B cell (primary cell): ENCODE measurements at regions not wholly inside any gene's neighbourhood (a gene's known extent, or its start where the extent isn't known, plus 50 kb on each side); places are given as distances from the start of the nearest gene placed in this dataset.

Source experiments
- ATAC-seq: fragments of 200-7000 bp; cut with Tn5 transposase; one replicate; pipeline ENCODE4 v1.10.0; 2021; ENCODE audit warnings: low read depth, mild to moderate bottlenecking, moderate number of reproducible peaks, moderate library complexity
- CTCF ChIA-PET: fragments of 350-600 bp; sonication (Branson Sonifier 250); formaldehyde crosslinking; loops from one replicate; lab custom pipeline; 2021; ENCODE audit warnings: antibody characterized with exemption, inconsistent platforms; lab: Charles Lee
- POLR2A ChIA-PET: fragments of 350-600 bp; sonication (Branson Sonifier 250); formaldehyde crosslinking; loops from one replicate; lab custom pipeline; 2021; ENCODE audit warnings: antibody characterized with exemption; lab: Charles Lee
- DNase-seq: peaks from one replicate; pipeline ENCODE4 v3.0.0; 2013
- H2AFZ ChIP-seq: 2 replicates; pipeline ENCODE4 v1.6.1; 2012; ENCODE audit warnings: mild to moderate bottlenecking, low read depth, low read length; ENCODE audit not compliant: insufficient read depth, poor library complexity, severe bottlenecking
- H3K27ac ChIP-seq, 2 donors: 1 replicate in 1 of 2; 2 replicates in 1 of 2; pipeline ENCODE4 v1.5.1; 2012 to 2013; ENCODE audit warnings: low read length in 2 of 2, mild to moderate bottlenecking in 2 of 2, moderate library complexity in 1 of 2
- H3K27me3 ChIP-seq, 4 experiments: fragments of 200-600 bp in 1 of 4; sonication (generic) in 1 of 4; replicated peaks in 1 of 4; 1 replicate in 2 of 4; 2 replicates in 2 of 4; pipeline versions ENCODE4 v1.6.1 to v1.7.0; 2013 to 2016; ENCODE audit warnings: low read length in 3 of 4, mild to moderate bottlenecking in 2 of 4, mixed read lengths in 1 of 4, moderate library complexity in 1 of 4; ENCODE audit not compliant: insufficient read depth in 4 of 4, control insufficient read depth in 3 of 4; ENCODE audit errors: control extremely low read depth in 1 of 4
- H3K36me3 ChIP-seq, 2 experiments: replicated peaks in 1 of 2; 1 replicate in 1 of 2; 2 replicates in 1 of 2; pipeline versions ENCODE4 v1.6.1 to v1.7.1; 2013; ENCODE audit warnings: low read length in 1 of 2; ENCODE audit not compliant: insufficient read depth in 2 of 2, control insufficient read depth in 1 of 2; ENCODE audit errors: control extremely low read depth in 1 of 2, extremely low read depth in 1 of 2
- H3K4me1 ChIP-seq, 2 donors: fragments of 200-600 bp in 1 of 2; sonication (generic) in 1 of 2; 1 replicate in 1 of 2; 2 replicates in 1 of 2; pipeline versions ENCODE4 v1.5.1 to v1.6.1; 2013 to 2017; ENCODE audit warnings: low read length in 2 of 2; ENCODE audit not compliant: control insufficient read depth in 2 of 2, insufficient read depth in 2 of 2
- H3K4me2 ChIP-seq: replicated peaks from 2 replicates; pipeline ENCODE3; 2012; ENCODE audit warnings: mild to moderate bottlenecking, low read depth, low read length; ENCODE audit not compliant: poor library complexity, severe bottlenecking
- H3K4me3 ChIP-seq, 5 experiments: fragments of 200-600 bp in 1 of 5; sonication (generic) in 1 of 5; 1 replicate in 3 of 5; 2 replicates in 2 of 5; pipeline versions ENCODE4 v1.5.1 to v1.7.0; 2011 to 2016; ENCODE audit warnings: low read length in 4 of 5, mild to moderate bottlenecking in 4 of 5, low read depth in 2 of 5, control low read depth in 1 of 5, moderate library complexity in 1 of 5; ENCODE audit not compliant: insufficient read depth in 1 of 5; ENCODE audit errors: control extremely low read depth in 1 of 5, extremely low read depth in 1 of 5
- H3K79me2 ChIP-seq: fragments of 200-600 bp; sonication (generic); one replicate; pipeline ENCODE4 v1.6.0; 2016; ENCODE audit warnings: low read length; ENCODE audit not compliant: control insufficient read depth, insufficient read depth
- H3K9ac ChIP-seq: fragments of 200-600 bp; sonication (generic); 2 replicates; pipeline ENCODE4 v1.6.1; 2017; ENCODE audit warnings: mild to moderate bottlenecking, low read length, moderate library complexity
- H3K9me3 ChIP-seq, 3 donors: one replicate each; pipeline versions ENCODE4 v1.6.1 to v1.7.1; 2013; ENCODE audit warnings: low read length in 2 of 3; ENCODE audit not compliant: control insufficient read depth in 2 of 3, insufficient read depth in 1 of 3; ENCODE audit errors: control extremely low read depth in 1 of 3
- H4K20me1 ChIP-seq: 2 replicates; pipeline ENCODE4 v1.6.0; 2012; ENCODE audit warnings: mild to moderate bottlenecking, low read length; ENCODE audit not compliant: insufficient read depth, control insufficient read depth, poor library complexity, severe bottlenecking
- H3K27ac Mint-ChIP-seq: one replicate; pipeline ENCODE4 v1.8.0; 2021; ENCODE audit warnings: mixed read lengths
- H3K27me3 Mint-ChIP-seq: one replicate; pipeline ENCODE4 v1.8.0; 2021; ENCODE audit warnings: mixed read lengths
- H3K4me1 Mint-ChIP-seq: one replicate; pipeline ENCODE4 v1.8.0; 2021; ENCODE audit warnings: mixed read lengths
- H3K4me3 Mint-ChIP-seq: one replicate; pipeline ENCODE4 v1.8.0; 2021; ENCODE audit warnings: mixed read lengths
- H3K9me3 Mint-ChIP-seq: one replicate; pipeline ENCODE4 v1.8.0; 2022; ENCODE audit warnings: mixed read lengths; ENCODE audit not compliant: insufficient read depth
- EZH2 ChIP-seq: IDR thresholded peaks from 2 replicates; pipeline ENCODE4 v1.6.1; 2012; ENCODE audit warnings: borderline replicate concordance, low read depth, mild to moderate bottlenecking, moderate library complexity, low read length; ENCODE audit not compliant: insufficient read depth, poor library complexity, severe bottlenecking
- WGBS: methylation state at CpG from one replicate; pipeline ENCODE4 v1.1.5; 2013; ENCODE audit warnings: missing lambda C conversion rate; ENCODE audit not compliant: insufficient coverage; 5-methylcytosine and 5-hydroxymethylcytosine counted together
- intact Hi-C: fragments of 100-400 bp; cut with micrococcal nuclease; formaldehyde crosslinking; loops from one replicate; pipeline ENCODE4 v1.10.0; 2022
- TF ChIP-seq, protein P1 (sequence below): fragments of 200-600 bp; IDR thresholded peaks from one replicate; pipeline ENCODE4 v1.8.0; 2022; ENCODE audit warnings: antibody characterized with exemption, mild to moderate bottlenecking

DNA sequence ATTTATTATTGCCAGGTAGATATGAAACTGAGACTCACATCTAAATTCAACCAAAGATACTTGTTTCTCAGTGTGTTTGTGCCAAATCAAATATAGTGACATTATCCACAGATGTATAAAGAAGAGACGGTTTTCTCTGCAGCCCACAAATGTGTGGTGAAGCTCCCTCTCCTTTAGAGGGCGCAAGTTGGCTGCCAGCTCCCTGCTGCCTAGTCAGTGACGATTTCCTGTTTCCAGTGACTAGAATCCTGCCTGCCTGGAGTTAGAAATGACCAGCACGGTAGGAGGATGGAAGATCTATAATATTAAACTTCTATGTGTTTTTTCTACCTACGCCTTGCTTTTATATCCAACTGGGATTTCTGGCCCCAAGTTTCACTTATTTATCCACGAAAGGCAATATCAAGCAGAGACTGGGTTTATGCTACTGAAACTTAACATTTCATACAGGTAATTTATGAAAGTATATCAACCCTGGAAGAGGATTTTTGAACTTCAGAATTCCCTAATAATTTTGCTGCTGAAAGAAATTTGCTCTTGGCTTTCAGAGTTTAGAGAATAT lies 1793.7 kb upstream of the TENM3 start:
- H3K4me1 ChIP-seq = no peaks in the 10 kb centered on the region
- H3K9ac ChIP-seq = no peak overlapping the region
- ChIA-PET CTCF (no interaction called here), POLR2A (no interaction called here)
- no peaks in the 10 kb centered on the region for H4K20me1 ChIP-seq
- intact Hi-C loops = no loop called here
- no peak overlapping the region for H2AFZ ChIP-seq
- no peak for ATAC-seq
- WGBS = no CpG with 5 or more reads among the region's 6 CpGs
- no peaks in the 10 kb centered on the region for H3K79me2 ChIP-seq
- Mint-ChIP-seq H3K27ac (no peak overlapping the region), H3K4me1 (no peaks in the 10 kb centered on the region), H3K27me3 (no peaks in the 10 kb centered on the region), H3K4me3 (no peak overlapping the region), H3K9me3 (no peaks in the 10 kb centered on the region)
- TF ChIP-seq, protein P1, sequence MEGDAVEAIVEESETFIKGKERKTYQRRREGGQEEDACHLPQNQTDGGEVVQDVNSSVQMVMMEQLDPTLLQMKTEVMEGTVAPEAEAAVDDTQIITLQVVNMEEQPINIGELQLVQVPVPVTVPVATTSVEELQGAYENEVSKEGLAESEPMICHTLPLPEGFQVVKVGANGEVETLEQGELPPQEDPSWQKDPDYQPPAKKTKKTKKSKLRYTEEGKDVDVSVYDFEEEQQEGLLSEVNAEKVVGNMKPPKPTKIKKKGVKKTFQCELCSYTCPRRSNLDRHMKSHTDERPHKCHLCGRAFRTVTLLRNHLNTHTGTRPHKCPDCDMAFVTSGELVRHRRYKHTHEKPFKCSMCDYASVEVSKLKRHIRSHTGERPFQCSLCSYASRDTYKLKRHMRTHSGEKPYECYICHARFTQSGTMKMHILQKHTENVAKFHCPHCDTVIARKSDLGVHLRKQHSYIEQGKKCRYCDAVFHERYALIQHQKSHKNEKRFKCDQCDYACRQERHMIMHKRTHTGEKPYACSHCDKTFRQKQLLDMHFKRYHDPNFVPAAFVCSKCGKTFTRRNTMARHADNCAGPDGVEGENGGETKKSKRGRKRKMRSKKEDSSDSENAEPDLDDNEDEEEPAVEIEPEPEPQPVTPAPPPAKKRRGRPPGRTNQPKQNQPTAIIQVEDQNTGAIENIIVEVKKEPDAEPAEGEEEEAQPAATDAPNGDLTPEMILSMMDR = no peak
- no peak for TF ChIP-seq EZH2
- DNase-seq = no peak
- no peaks in the 10 kb centered on the region for H3K36me3 ChIP-seq
- H3K27me3 ChIP-seq = no peaks in the 10 kb centered on the region
- H3K4me3 ChIP-seq = no peak overlapping the region
- no peak overlapping the region for H3K4me2 ChIP-seq
- H3K9me3 ChIP-seq = no peaks in the 10 kb centered on the region
- no peak overlapping the region for H3K27ac ChIP-seq

DNA sequence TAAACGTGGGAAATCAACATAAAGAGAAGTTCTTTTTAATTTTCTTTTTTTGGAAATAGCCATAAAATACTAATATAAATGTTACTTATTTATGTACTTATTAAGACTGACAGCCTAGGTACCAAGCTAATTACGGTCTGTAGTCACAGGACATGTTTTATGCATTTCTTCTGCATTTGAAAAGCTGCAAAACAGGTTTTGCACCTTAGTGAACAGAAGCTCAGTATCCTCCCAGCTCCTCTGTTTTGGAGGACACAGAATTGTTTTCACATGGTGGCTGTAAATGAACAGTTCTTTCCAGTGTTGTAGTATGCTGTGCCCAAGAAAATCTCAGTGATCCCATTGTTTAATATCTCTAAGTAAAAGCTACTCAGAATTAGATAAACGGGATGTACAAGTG lies 1788.0 kb upstream of the TENM3 start:
- 71% methylated on average over 1 of the region's 3 CpGs for WGBS
- no peaks in the 10 kb centered on the region for H3K27me3 ChIP-seq
- H3K4me1 ChIP-seq = no peaks in the 10 kb centered on the region
- no peaks in the 10 kb centered on the region for H3K27me3 Mint-ChIP-seq
- no peaks in the 10 kb centered on the region for H3K36me3 ChIP-seq
- H3K4me3 Mint-ChIP-seq = no peak overlapping the region
- TF ChIP-seq EZH2 = no peak
- TF ChIP-seq, protein P1 = no peak
- H3K27ac ChIP-seq = no peak overlapping the region
- no peak overlapping the region for H3K4me2 ChIP-seq
- H2AFZ ChIP-seq = no peak overlapping the region
- POLR2A ChIA-PET = no interaction called here
- H3K9me3 ChIP-seq = no peaks in the 10 kb centered on the region
- intact Hi-C loops = no loop called here
- no peak for ATAC-seq
- no peaks in the 10 kb centered on the region for H3K9me3 Mint-ChIP-seq
- H3K9ac ChIP-seq = no peak overlapping the region
- no peaks in the 10 kb centered on the region for H3K4me1 Mint-ChIP-seq
- CTCF ChIA-PET = no interaction called here
- no peaks in the 10 kb centered on the region for H4K20me1 ChIP-seq
- H3K4me3 ChIP-seq = no peak overlapping the region
- no peaks in the 10 kb centered on the region for H3K79me2 ChIP-seq
- no peak overlapping the region for H3K27ac Mint-ChIP-seq
- no peak for DNase-seq
